ENCODE measurements at regions not wholly inside any gene's neighbourhood (a gene's known extent, or its start where the extent isn't known, plus 50 kb on each side); places are given as distances from the start of the nearest gene placed in this dataset.

DNA sequence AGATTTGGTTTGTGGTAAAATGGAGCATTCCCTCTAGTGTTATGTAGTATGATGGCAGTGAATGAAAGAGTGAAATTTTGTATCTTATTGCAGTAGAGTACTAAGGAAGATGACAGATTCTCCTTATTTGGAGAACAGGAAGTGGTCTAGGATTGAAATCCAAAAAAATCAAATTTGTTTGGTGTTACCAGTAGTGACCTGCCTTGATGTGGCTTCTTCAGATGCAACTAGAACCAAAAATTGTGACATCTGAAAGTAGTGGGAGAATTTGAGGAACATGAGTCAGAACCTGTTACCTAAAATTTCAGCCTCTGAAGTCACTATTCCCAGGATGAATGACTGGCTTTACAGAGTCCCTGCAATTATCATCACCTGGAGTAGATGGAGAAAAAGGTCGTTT, 165.9 kb downstream of the KLF5 start:
- 83% methylated on average over 1 of the region's 1 CpG for WGBS (ENCODE audit: insufficient coverage, low lambda C conversion rate)
- DNase-seq, result no peak
- H3K4me1 ChIP-seq (ENCODE audit: control insufficient read depth, insufficient read depth, low read length), result peaks cover 37% of the 10 kb centered on the region
- H3K27me3 ChIP-seq (ENCODE audit: control insufficient read depth, insufficient read depth, low read length), result no peaks in the 10 kb centered on the region
- no peak overlapping the region for H3K4me3 ChIP-seq (ENCODE audit: low read length)
- H3K36me3 ChIP-seq (ENCODE audit: control insufficient read depth, insufficient read depth, low read length), result no peaks in the 10 kb centered on the region
- H3K27ac ChIP-seq (ENCODE audit: low read length), result no peak overlapping the region
- H3K9me3 ChIP-seq (ENCODE audit: control insufficient read depth, low read depth, low read length), result no peaks in the 10 kb centered on the region

DNA sequence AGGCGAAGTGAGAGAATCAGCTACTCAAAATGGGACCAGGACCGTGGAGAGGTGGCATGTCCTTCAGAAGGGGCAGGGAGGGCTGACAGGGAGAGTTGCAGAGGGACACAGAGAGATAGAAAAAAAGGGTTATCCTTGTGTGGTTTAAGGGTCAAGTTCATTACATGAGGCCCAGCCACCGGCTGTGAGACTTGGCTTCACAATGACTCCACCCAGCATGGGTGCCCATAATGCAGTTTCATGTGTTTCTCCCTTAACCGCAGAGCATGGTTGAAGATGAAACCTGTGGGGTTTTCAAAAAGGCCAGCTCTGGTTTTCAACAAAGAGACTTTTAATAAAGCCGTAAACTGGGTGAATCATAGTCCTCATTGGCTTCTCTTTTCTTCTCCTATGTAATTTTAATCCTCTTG, 164.6 kb downstream of the KLF5 start:
- peak in 1 of 2 donors; percentile 51 for DNase-seq
- Histone ChIP-seq H3K4me3 (ENCODE audit: low read length) (no peak overlapping the region), H3K27me3 (ENCODE audit: control insufficient read depth, insufficient read depth, low read length) (no peaks in the 10 kb centered on the region), H3K27ac (ENCODE audit: low read length) (peak overlapping the region; percentile 80), H3K9me3 (ENCODE audit: control insufficient read depth, low read depth, low read length) (no peaks in the 10 kb centered on the region), H3K36me3 (ENCODE audit: control insufficient read depth, insufficient read depth, low read length) (no peaks in the 10 kb centered on the region), H3K4me1 (ENCODE audit: control insufficient read depth, insufficient read depth, low read length) (peaks cover 37% of the 10 kb centered on the region)
- 100% methylated on average over 1 of the region's 5 CpGs for WGBS (ENCODE audit: insufficient coverage, low lambda C conversion rate)

DNA sequence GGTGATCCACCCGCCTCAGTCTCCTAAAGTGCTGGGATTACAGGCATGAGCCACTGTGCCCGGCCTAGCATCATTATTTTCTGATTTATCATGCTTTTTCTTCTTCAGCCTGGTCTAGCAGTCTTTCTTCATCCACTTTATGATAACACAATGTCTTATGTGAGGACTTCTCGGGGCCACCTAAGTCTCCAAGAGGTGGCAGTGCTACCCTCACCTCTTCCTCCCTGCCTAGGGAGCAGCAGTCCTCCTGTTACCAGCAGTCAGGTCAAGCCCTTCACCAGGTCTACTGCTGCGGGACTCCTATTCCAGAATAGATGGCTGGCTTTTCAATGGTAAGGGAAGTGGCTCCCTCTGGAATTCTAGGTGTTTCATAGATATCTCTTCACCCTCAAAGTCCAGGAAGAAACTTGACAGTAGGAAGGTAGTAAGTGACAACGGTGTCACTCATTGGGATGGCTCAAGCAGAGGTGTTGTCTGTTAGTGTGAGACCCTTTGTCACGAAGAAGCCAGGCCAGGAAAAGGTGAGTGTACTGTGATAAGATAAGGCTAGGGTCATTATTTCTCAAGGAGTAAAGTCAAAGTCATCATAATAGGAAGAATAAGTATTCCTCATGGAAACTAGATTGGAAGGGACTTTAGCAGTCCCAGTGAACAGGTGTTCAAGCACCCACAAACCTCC, 164.0 kb downstream of the KLF5 start:
- no peaks in the 10 kb centered on the region for H3K36me3 ChIP-seq (ENCODE audit: control insufficient read depth, insufficient read depth, low read length)
- peak; percentile 44 to 65 for DNase-seq
- no peak overlapping the region for H3K4me3 ChIP-seq (ENCODE audit: low read length)
- WGBS (ENCODE audit: insufficient coverage, low lambda C conversion rate), result 20% methylated on average over 1 of the region's 6 CpGs
- H3K9me3 ChIP-seq (ENCODE audit: control insufficient read depth, low read depth, low read length), result no peaks in the 10 kb centered on the region
- H3K4me1 ChIP-seq (ENCODE audit: control insufficient read depth, insufficient read depth, low read length), result peaks cover 37% of the 10 kb centered on the region
- H3K27me3 ChIP-seq (ENCODE audit: control insufficient read depth, insufficient read depth, low read length), result no peaks in the 10 kb centered on the region
- peak overlapping the region; percentile 80 for H3K27ac ChIP-seq (ENCODE audit: low read length)

DNA sequence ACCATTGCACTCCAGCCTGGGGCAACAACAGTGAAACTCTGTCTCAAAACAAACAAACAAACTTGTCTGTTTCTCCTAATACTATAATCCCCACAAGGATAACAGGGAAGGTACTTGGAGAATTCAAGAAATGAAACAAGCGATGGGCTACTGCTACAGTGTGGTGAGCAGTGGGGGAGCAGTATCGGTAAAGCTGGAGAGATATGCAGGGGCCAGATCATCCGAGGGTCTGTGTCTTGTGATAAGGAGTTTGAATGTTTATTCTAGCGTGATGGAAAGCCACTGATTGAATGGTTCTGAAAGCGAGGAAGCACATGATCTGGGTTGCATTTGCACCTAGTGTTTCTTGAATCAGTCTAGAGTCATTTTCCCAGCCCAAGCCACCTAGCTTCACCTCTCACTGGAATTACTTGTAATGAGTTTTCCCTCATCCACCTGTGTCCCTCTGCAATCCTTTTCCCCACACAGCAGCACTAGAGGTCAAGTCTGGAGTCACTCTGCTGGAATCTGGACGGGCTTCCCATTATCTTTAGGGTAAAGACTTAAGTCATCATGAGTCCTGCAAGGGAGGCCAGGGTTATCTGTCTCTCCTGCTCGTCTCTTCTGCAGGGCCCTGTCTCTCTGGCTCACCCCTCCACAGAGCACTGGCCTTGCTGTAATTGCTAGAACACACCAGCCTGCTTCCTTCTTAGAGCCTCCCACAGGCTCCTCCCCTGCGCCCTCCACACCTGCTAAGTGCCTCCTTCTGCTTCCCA, 162.3 kb downstream of the KLF5 start:
- Histone ChIP-seq H3K36me3 (ENCODE audit: control insufficient read depth, insufficient read depth, low read length) (no peaks in the 10 kb centered on the region), H3K4me3 (ENCODE audit: low read length) (no peak overlapping the region), H3K4me1 (ENCODE audit: control insufficient read depth, insufficient read depth, low read length) (peaks cover 35% of the 10 kb centered on the region), H3K27me3 (ENCODE audit: control insufficient read depth, insufficient read depth, low read length) (no peaks in the 10 kb centered on the region), H3K9me3 (ENCODE audit: control insufficient read depth, low read depth, low read length) (no peaks in the 10 kb centered on the region), H3K27ac (ENCODE audit: low read length) (peak overlapping the region; percentile 76)
- WGBS (ENCODE audit: insufficient coverage, low lambda C conversion rate), result no CpG with 5 or more reads among the region's 8 CpGs
- peak; percentile 85 to 90 for DNase-seq

DNA sequence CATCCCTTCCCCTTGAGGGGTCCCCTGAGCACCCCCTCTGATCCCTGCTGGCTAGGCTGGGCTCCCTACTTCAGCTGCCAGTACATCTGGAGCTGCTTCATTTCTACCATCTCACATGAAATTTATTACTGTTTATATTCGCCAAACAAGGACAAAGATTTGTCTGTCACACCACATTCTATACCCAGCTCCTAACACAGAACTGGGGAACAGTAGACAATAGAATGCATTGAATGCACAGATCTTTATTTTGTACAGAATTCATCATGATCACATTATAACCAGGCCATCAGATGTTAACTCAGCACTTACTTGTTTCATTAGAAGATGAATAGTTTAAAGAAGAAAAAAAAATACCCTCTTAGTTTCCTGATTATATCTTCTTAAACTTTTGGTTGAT, 159.4 kb downstream of the KLF5 start:
- H3K36me3 ChIP-seq (ENCODE audit: control insufficient read depth, insufficient read depth, low read length), result no peaks in the 10 kb centered on the region
- no peak overlapping the region for H3K27ac ChIP-seq (ENCODE audit: low read length)
- H3K4me1 ChIP-seq (ENCODE audit: control insufficient read depth, insufficient read depth, low read length), result peaks cover 30% of the 10 kb centered on the region
- 83% methylated on average over 1 of the region's 1 CpG for WGBS (ENCODE audit: insufficient coverage, low lambda C conversion rate)
- no peak for DNase-seq
- no peaks in the 10 kb centered on the region for H3K9me3 ChIP-seq (ENCODE audit: control insufficient read depth, low read depth, low read length)
- H3K4me3 ChIP-seq (ENCODE audit: low read length), result no peak overlapping the region
- no peaks in the 10 kb centered on the region for H3K27me3 ChIP-seq (ENCODE audit: control insufficient read depth, insufficient read depth, low read length)

DNA sequence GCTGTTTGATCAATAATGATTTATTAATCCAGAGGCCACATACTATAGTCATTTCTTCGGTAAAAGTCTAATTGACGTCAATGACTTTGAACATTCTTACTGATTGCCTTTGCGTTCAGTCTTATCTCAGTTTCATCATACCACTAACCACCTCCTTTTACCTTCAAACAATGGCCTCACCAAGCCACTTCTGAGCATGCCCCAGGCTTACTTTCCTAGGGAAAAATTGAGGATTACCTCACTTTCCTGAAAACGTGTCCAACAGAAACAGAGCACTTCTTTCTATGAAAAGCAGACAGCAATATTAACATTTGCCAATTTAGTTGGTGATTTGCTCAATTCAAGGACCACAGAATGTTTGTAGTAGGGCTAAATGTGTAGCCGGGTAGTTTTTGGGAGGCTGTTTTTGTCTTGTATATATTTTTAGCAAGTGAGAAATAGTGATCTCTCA, 157.6 kb downstream of the KLF5 start:
- H3K4me1 ChIP-seq (ENCODE audit: control insufficient read depth, insufficient read depth, low read length), result peaks cover 18% of the 10 kb centered on the region
- H3K27me3 ChIP-seq (ENCODE audit: control insufficient read depth, insufficient read depth, low read length), result no peaks in the 10 kb centered on the region
- H3K36me3 ChIP-seq (ENCODE audit: control insufficient read depth, insufficient read depth, low read length), result no peaks in the 10 kb centered on the region
- no peak overlapping the region for H3K4me3 ChIP-seq (ENCODE audit: low read length)
- peak; percentile 12 to 63 for DNase-seq
- 35% methylated on average over 4 of the region's 5 CpGs for WGBS (ENCODE audit: insufficient coverage, low lambda C conversion rate)
- H3K27ac ChIP-seq (ENCODE audit: low read length), result peak overlapping the region; percentile 60
- H3K9me3 ChIP-seq (ENCODE audit: control insufficient read depth, low read depth, low read length), result no peaks in the 10 kb centered on the region

DNA sequence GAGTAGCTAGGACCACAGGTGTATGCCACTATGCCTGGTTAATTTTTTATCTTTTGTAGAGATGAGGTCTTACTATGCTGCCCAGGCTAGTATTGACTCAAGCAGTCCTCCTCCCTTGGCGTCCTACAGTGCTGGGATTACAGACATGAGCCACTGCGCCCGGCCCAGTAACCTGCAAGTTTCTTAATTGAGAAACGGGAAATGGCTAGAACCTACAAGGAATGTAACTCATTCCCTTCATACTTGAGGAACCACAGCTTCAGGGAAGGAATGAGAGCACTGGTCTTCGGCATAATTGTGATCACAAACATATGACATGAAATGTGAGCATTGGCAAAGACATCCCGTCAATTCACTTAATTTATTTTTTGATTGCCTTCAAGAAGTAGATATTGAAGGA, 157.0 kb downstream of the KLF5 start:
- Histone ChIP-seq H3K27me3 (ENCODE audit: control insufficient read depth, insufficient read depth, low read length) (no peaks in the 10 kb centered on the region), H3K9me3 (ENCODE audit: control insufficient read depth, low read depth, low read length) (no peaks in the 10 kb centered on the region), H3K4me1 (ENCODE audit: control insufficient read depth, insufficient read depth, low read length) (peaks cover 16% of the 10 kb centered on the region), H3K36me3 (ENCODE audit: control insufficient read depth, insufficient read depth, low read length) (no peaks in the 10 kb centered on the region), H3K27ac (ENCODE audit: low read length) (peak overlapping the region; percentile 60), H3K4me3 (ENCODE audit: low read length) (no peak overlapping the region)
- DNase-seq, result peak in 1 of 2 donors; percentile 58
- 73% methylated on average over 4 of the region's 6 CpGs for WGBS (ENCODE audit: insufficient coverage, low lambda C conversion rate)

DNA sequence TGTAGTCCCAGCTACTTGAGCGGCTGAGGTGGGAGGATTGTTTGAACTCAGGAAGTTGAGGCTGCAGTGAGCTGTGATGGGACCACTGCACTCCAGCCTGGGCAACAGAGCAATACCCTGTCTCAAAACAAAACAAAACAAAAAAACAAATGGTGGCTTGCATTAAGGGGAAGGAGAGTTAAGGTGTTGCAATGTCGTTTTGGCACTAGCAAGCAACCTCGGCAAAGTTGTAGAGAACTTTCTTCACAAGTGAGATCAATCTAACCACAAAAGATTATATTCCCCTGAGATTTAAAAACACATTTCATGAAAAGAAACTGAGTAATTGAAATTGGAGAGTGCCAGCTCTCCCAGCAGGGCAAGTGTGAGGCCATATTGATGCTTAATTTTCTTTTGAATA, 153.7 kb downstream of the KLF5 start:
- H3K4me3 ChIP-seq (ENCODE audit: low read length), result no peak overlapping the region
- WGBS (ENCODE audit: insufficient coverage, low lambda C conversion rate), result no CpG with 5 or more reads among the region's 3 CpGs
- H3K27me3 ChIP-seq (ENCODE audit: control insufficient read depth, insufficient read depth, low read length), result no peaks in the 10 kb centered on the region
- no peaks in the 10 kb centered on the region for H3K9me3 ChIP-seq (ENCODE audit: control insufficient read depth, low read depth, low read length)
- no peak for DNase-seq
- peaks cover 20% of the 10 kb centered on the region for H3K4me1 ChIP-seq (ENCODE audit: control insufficient read depth, insufficient read depth, low read length)
- H3K36me3 ChIP-seq (ENCODE audit: control insufficient read depth, insufficient read depth, low read length), result no peaks in the 10 kb centered on the region
- H3K27ac ChIP-seq (ENCODE audit: low read length), result no peak overlapping the region

DNA sequence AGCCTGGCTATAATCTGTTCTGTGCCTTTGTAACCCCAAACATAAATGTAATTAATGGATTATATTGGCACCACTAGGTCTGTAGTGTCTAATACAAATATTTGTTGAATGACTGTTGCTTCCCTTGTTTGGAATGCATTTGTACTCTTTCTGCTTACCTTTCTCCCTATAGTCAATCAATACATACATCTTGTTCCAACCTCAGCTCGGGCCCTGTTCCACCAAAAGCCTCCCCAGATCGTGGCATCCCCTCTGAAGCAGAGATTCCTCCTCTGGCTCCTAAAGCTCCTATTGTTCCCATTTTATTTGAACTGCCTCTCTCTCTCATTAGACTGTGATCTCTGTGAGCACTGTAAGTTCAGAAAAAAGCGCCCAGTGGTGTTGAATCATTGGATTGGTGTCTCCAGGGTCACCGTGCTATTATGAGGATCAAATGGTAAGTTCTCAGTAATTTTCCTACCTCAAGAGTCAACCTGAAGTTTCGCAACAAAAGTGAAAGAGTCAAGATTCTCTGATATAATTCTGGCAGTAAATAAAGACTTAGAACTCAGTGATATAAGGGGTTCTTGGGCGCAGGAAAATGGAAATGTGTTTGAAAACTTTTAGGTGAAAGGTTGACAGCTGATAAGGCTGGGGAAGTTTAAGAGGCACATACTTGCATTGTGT, 151.5 kb downstream of the KLF5 start:
- DNase-seq, result peak; percentile 76 to 91
- peak overlapping the region; percentile 59 for H3K27ac ChIP-seq (ENCODE audit: low read length)
- no peak overlapping the region for H3K4me3 ChIP-seq (ENCODE audit: low read length)
- H3K36me3 ChIP-seq (ENCODE audit: control insufficient read depth, insufficient read depth, low read length), result no peaks in the 10 kb centered on the region
- WGBS (ENCODE audit: insufficient coverage, low lambda C conversion rate), result no CpG with 5 or more reads among the region's 6 CpGs
- no peaks in the 10 kb centered on the region for H3K27me3 ChIP-seq (ENCODE audit: control insufficient read depth, insufficient read depth, low read length)
- peaks cover 7% of the 10 kb centered on the region for H3K4me1 ChIP-seq (ENCODE audit: control insufficient read depth, insufficient read depth, low read length)
- no peaks in the 10 kb centered on the region for H3K9me3 ChIP-seq (ENCODE audit: control insufficient read depth, low read depth, low read length)

DNA sequence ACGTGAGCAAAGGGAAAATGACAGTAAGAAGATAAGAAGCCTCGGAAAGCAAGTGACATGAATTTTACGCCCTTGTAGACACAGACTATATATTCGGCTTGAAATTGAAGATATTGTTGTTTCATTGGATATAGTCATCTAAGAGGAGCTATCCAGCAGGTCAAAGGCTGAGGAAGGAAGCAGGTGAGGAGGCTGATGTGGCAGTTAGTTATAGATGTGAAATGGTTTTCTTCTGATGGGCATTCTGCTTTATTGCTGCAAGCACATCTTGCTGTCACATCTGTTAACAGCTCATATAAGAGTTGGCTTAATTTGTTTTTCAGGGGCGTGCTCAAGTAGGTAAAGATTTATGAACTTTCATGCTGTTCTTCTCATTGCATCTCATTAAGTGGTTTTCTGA, 146.1 kb downstream of the KLF5 start:
- Histone ChIP-seq H3K9me3 (ENCODE audit: control insufficient read depth, low read depth, low read length) (no peaks in the 10 kb centered on the region), H3K27me3 (ENCODE audit: control insufficient read depth, insufficient read depth, low read length) (no peaks in the 10 kb centered on the region), H3K36me3 (ENCODE audit: control insufficient read depth, insufficient read depth, low read length) (no peaks in the 10 kb centered on the region), H3K4me1 (ENCODE audit: control insufficient read depth, insufficient read depth, low read length) (peaks cover under 1% of the 10 kb centered on the region), H3K27ac (ENCODE audit: low read length) (no peak overlapping the region), H3K4me3 (ENCODE audit: low read length) (no peak overlapping the region)
- WGBS (ENCODE audit: insufficient coverage, low lambda C conversion rate), result 73% methylated on average over 3 of the region's 5 CpGs
- no peak for DNase-seq
